GM23338 (cell line): ENCODE measurements at regions not wholly inside any gene's neighbourhood (a gene's known extent, or its start where the extent isn't known, plus 50 kb on each side); places are given as distances from the start of the nearest gene placed in this dataset.

Experiments
- CREB1 ChIP-seq: fragments of 250-450 bp; sonication (Bioruptor Pico); IDR thresholded peaks from 2 replicates; pipeline ENCODE4 v1.5.0; 2020; ENCODE audit warnings: low read depth, mild to moderate bottlenecking, moderate library complexity
- CTCF ChIP-seq, 2 experiments: fragments of 200-600 bp in 1 of 2; sonication (generic) in 1 of 2; conservative IDR thresholded peaks; 2 replicates each; pipeline versions ENCODE4 v1.5.1 to v1.6.1; 2016 to 2017; ENCODE audit warnings: antibody characterized with exemption in 2 of 2, low read depth in 2 of 2, mild to moderate bottlenecking in 2 of 2, moderate library complexity in 1 of 2
- ETS1 ChIP-seq: IDR thresholded peaks from 2 replicates; pipeline ENCODE4 v1.6.1; 2016; ENCODE audit warnings: antibody characterized with exemption
- EZH2 ChIP-seq: fragments of 200-600 bp; sonication (generic); IDR thresholded peaks from one replicate; pipeline ENCODE4 v1.8.0; 2017; ENCODE audit warnings: antibody characterized with exemption, mild to moderate bottlenecking, low read depth; ENCODE audit not compliant: unreplicated experiment
- EZH2phosphoT487 ChIP-seq: fragments of 200-600 bp; sonication (generic); IDR thresholded peaks from one replicate; pipeline ENCODE4 v1.8.1; 2018; ENCODE audit warnings: antibody characterized with exemption; ENCODE audit not compliant: unreplicated experiment
- JUNB ChIP-seq: IDR thresholded peaks from one replicate; pipeline ENCODE4 v1.6.1; 2016; ENCODE audit warnings: antibody characterized with exemption; ENCODE audit not compliant: unreplicated experiment
- POLR2AphosphoS5 ChIP-seq: IDR thresholded peaks from 2 replicates; pipeline ENCODE4 v1.6.1; 2016; ENCODE audit warnings: antibody characterized with exemption, low read depth
- REST ChIP-seq: IDR thresholded peaks from one replicate; pipeline ENCODE4 v1.6.1; 2018; ENCODE audit warnings: antibody characterized with exemption; ENCODE audit not compliant: unreplicated experiment
- STAT1 ChIP-seq: IDR thresholded peaks from one replicate; pipeline ENCODE4 v1.6.1; 2016; ENCODE audit warnings: antibody characterized with exemption; ENCODE audit not compliant: unreplicated experiment
- ZNF114 ChIP-seq: fragments of 250-450 bp; sonication (Bioruptor Pico); IDR thresholded peaks from 2 replicates; pipeline ENCODE4 v1.5.0; 2020; ENCODE audit warnings: mild to moderate bottlenecking, moderate library complexity

- TF ChIP-seq JUNB, result no peak
- TF ChIP-seq CTCF (conservative IDR thresholded peaks at IDR 0.05; ENCODE audit: low read depth in 2 of 2), result no peak
- TF ChIP-seq REST, result no peak
- TF ChIP-seq EZH2phosphoT487, result no peak
- TF ChIP-seq POLR2AphosphoS5, result no peak
- no peak for TF ChIP-seq EZH2
- no peak for TF ChIP-seq CREB1 (CRISPR knock-in tag)
- TF ChIP-seq ETS1, result no peak
- TF ChIP-seq STAT1, result no peak
- no peak for TF ChIP-seq ZNF114 (CRISPR knock-in tag)
Measured at GRCh38 chr15:98276018-98276417, 315.5 kb downstream of the ARRDC4 start.
